KG1 (cell line): ENCODE measurements at regions not wholly inside any gene's neighbourhood (a gene's known extent, or its start where the extent isn't known, plus 50 kb on each side); places are given as distances from the start of the nearest gene placed in this dataset.

Experiments used
- DNase-seq: peaks from one replicate; lab custom pipeline; 2025; lab: John Stamatoyannopoulos, UW

- DNase-seq = no peak
Measured at GRCh38 chr2:23132823-23133595, 252.0 kb upstream of the KLHL29 start.

DNA sequence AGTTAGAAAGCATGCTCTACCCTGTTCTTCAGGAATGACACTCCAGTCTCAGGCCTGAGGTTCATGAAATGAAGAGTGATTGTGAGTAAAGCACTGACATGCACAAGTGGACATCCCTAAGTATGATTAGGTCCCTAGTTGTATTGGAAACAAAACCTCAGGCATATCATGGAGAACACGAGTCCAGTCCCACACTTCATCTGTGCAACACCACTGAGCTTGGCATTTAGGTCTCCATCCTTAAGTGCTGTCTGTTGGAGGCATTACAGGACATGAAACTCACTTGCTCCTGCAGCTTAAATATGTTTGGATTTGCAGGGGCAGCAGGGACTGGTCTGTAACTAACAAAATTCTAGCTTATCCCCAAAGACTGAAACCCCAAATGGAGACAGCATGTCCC, 250.3 kb upstream of the KLHL29 start:
- no peak for DNase-seq

GRCh38 chr2:23135481-23136100, 249.4 kb upstream of the KLHL29 start:
- DNase-seq = no peak

GRCh38 chr2:23137166-23137565, 247.8 kb upstream of the KLHL29 start:
- DNase-seq = no peak

DNA sequence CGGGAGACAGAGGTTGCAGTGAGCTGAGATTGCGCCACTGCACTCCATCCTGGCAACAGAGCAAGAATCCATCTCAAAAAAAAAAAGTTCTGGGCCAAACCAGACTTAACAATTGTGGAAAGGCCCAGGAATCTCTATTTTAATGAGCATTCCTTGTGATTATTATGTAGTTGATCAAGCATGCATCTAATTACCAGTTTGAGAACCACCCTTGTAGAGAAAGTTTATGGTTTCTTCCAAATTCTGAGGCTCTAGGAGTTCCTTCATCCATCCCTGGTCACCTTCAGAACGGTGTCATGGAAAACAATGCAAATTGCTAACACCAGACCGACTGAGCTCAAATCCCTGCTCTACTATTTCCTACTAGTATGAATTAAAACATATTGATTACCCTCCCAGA, 246.3 kb upstream of the KLHL29 start:
- DNase-seq = no peak

DNA sequence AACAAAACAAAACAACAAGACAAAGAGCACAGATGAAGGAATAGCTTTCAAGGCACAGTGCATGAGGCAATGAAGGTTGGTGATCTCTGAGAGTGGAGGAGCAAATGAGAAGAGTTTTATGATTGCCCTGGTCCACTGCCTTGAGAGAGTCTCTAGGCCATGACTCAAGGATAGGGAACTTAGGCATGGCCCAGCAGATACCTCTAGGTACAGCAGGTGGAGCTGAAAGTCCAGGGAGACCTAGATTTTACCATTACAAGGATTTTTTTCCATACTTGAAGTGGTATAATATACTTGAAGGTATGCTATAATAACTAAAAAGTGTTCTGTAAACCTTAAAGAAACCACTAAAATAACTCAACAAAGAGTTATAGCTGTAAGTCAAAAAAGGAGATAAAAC, 239.5 kb upstream of the KLHL29 start:
- DNase-seq = no peak

DNA sequence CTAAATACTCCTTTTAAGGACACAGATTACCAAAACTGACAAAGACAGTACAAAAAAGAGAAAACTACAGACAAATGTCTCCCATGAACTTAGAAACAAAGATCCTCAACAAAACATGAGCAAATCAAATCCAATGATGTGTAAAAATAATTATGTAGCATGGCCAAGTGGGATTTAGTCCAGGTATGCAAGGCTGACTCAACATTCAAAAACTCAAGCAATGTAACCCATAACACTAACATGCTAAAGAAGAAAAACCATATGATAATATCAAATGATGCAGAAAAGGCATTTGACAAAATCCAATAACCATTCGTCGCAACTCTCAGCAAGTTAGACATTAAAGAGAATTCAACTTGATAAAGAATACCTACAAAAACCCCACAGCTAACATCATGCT, 239.0 kb upstream of the KLHL29 start:
- no peak for DNase-seq

- DNase-seq = no peak
Measured at GRCh38 chr2:23148342-23148741, 236.6 kb upstream of the KLHL29 start.

DNA sequence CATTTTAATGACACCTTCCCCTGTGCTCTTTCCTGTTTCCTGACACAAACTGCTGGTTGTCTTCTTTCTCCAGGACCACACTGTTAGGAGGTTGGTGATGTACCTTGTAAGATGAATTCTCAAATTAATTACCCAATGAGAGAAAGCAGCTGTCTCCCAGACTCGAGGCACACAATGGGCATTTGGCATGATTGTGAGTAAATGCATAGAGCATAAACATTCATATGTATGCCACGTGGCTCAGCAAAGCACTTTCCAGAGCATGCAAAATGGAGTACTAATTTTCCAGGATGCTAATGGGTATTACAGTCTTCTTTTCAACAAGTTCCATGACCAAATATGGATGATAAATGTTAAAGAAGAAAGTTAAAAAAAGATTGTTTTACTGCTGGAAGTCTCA, 235.2 kb upstream of the KLHL29 start:
- no peak for DNase-seq

GRCh38 chr2:23153484-23153883, 231.5 kb upstream of the KLHL29 start:
- no peak for DNase-seq

DNA sequence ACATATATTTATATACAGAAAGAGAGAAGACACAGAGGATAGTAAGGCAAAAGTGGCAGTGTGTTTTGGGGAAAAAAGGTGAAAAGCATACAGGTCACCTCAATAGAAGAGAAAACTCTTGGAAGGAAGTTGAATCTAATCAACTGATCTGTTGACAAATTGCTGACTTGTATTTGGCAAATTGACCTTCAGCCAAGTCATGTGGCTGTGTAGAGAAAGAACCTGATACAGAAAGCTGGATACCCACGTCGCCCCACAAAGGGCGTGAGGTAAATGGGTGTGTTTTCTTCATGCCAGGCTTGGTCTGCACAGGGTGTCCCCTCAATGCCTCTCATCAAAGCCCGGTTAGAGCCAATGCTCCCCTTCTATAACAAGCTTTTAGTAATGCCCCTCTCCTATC, 230.0 kb upstream of the KLHL29 start:
- no peak for DNase-seq

GRCh38 chr2:23157812-23158211, 227.2 kb upstream of the KLHL29 start:
- DNase-seq = no peak

GRCh38 chr2:23158306-23158705, 226.7 kb upstream of the KLHL29 start:
- no peak for DNase-seq

DNA sequence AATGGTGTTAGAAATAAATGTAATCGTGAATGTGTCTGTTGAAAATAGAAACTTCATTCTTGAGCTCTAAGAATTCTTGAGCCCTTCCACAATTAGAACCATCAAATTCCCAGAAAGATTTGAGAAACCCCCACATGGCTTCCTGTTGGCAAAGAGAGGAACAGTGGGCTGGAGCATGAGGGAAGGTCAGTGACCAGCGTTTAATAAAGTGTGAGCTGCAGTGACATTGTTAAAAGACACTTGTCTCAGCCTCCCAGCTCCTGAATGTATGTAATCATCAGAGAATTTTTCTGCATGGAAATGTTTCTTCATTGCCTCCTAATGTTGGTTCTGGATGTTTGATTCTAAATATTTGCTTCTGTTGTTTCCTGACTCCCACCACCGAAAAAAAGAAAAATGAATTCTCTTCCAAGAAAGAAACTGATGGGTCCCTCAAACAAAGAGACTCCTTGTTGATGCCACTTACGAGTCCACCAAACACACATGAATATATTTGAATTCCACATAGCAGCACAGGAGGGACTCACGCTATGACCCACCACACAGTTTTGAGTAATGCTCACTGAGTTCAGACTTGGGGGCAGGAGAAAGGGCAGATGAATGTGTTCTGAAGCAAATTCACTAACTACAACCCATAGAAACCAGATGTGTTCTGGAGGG, 225.1 kb upstream of the KLHL29 start:
- DNase-seq = no peak

DNA sequence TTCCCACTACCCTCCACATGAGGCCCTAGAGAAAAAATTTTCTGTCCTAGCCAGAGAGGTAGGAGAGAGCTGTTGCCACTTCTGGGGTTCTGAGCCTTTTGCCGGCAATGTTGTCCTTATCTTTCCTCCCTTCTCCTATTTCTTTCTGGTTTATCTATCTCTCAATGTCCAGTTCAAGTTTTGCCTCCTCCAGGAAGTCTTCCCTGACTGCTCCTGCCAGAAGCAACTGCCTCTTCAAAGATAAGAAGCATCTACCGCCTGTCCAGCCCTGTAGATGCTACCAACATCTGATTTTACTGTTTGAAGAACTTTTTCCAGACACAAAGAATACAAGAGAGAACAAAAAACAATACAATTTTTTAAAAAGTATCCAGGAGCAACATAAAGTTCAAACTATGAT, 220.8 kb upstream of the KLHL29 start:
- DNase-seq = no peak

DNA sequence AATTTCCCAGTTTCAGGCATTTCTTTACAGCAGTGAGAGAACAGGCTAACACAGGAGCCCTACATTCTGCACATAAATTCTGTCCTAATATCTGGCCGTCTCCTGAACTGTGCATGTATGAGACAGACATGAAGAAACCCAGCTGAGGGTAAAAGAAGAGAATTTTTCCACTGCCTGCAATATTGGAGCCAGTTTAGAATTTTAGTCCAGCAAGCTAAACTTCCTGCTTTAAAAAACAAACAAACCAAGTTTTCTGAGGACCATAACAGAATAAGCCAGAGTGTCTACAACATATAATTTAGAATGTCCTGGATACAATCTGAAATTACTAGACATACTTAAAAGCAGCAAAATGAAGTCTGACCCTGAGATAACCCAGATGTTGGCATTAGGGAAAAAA, 215.1 kb upstream of the KLHL29 start:
- no peak for DNase-seq

DNA sequence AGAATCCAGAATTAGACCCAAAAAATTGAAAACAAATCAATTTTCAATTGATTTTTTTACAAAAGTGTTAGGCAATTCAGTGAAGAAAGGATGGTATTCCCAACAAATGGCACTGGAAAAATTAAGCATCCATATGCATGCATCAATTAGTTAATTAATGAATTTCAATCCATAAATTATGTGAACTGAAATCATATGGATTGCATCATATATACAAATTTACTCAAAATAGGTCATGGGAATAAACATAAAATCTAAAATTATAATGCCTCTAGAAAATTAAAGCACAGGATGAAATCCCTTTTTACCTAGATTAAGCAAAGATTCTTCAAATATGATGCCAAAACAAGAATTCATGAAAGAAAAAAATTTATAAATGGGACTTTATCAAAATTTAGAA, 213.9 kb upstream of the KLHL29 start:
- no peak for DNase-seq

GRCh38 chr2:23178396-23178795, 206.6 kb upstream of the KLHL29 start:
- DNase-seq = no peak

DNA sequence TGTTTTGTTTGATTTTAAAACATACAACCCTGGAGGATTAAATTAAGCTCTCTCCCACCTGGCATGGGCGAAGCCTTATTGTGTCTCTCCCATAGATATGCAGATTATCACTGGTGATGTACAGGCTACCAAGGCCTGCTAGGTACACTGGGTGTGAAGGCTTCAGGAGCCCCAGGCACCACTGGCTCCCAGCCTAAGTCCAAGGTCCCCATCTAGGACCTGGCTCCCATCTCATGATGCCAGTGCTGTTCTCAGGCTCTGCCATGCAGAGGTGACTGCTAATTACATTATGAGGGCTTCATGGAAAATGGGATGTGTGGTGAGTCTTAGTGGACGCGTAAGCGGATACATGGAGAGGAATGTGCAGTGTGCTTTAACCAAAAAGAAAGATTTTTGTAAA, 201.2 kb upstream of the KLHL29 start:
- no peak for DNase-seq

DNA sequence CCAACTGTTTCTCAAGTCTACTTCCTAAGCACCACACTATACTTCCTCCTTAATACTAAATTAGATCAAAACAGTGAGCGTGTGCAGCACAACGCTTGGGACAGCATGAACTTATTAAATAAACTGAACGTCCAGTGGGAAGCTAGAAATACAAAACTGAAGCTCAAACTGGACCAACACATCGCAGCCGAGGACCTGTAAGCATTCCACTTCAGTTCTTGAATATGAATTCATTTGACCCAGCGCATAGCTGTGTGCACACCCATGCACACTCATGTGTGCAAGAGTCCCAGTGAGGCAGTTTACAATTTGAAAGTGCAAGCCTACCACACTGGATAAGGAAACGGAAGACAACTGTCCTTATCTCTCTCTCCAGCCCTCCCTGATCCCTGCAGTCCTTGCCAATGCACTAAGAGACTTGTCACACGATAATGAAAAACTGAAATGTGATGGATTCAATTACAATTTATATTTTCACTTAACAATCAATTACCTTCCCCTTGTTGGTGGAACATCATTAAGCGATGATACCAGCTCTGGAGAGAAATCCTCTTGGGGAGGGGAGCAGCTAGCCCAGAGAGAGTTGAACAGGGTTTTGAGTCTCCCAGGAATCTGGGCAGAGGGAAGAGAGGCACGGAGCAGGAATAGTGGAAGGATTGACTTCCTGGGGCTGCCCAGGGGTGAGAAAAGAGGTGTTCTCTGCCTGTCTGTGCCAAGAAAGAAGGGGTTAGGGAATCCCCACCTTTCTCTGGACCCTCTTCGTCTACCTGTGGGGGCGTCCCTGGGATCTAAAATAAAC, 186.5 kb upstream of the KLHL29 start:
- no peak for DNase-seq

DNA sequence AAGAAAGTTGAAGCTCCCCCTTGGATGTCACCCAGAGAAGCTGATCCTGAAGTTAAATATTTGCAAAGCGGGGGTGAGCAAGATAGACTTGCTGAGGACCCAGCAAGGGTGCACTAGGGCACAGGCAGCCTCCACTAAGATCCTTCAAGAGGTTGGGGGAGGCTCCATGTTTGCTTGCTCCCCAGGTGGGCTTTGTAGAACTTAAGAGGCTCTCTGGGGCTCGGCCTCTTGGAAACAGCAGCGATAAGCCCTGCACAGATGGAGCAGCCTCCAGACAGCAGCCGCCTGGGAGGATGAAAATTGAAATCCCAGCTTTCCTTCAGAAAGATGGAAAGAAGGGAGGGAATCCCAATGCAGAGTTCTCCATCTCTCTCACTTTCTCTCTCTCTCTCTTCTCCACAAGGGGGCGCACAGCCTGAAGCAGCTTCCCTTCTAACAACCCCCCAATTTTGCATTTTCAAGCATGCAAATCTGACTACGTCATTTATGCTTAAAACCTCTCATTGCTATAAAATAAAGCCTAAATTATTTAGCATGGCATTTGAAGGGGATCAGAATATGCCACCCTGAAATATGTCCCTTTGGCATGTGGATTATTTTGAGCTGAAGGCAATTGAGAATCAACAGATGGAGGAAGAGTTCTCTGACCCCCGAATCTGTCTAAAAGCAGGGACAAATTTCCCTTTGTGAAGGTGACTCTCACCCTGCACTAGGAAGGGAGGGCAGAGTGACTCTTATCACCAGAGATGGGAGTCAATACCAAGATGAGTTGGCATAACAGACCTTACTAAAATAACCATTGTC, 185.7 kb upstream of the KLHL29 start:
- DNase-seq = no peak
